K562 (cell line): ENCODE measurements at regions not wholly inside any gene's neighbourhood (a gene's known extent, or its start where the extent isn't known, plus 50 kb on each side); places are given as distances from the start of the nearest gene placed in this dataset.

ENCODE experiments used
- NFIC ChIP-seq: fragments of 450-650 bp; IDR thresholded peaks from 2 replicates; pipeline ENCODE4 v1.6.1; 2017; ENCODE audit warnings: mild to moderate bottlenecking, inconsistent platforms
- STAG1 ChIP-seq: sonication (generic); formaldehyde crosslinking; IDR thresholded peaks from 2 replicates; pipeline ENCODE4 v1.5.0; 2020; ENCODE audit warnings: missing genetic modification reagents, borderline replicate concordance
- SUPT5H ChIP-seq: fragments of 450-650 bp; IDR thresholded peaks from 2 replicates; pipeline ENCODE4 v1.6.1; 2016
- TF ChIP-seq, protein P1 (sequence below): fragments of 200-600 bp; sonication (generic); IDR thresholded peaks from one replicate; pipeline ENCODE4 v1.6.1; 2012; ENCODE audit warnings: mild to moderate bottlenecking, low read depth, low read length, inconsistent platforms
- TF ChIP-seq, protein P2 (sequence below): fragments of 450-650 bp; formaldehyde crosslinking; IDR thresholded peaks from 2 replicates; pipeline ENCODE4 v1.4.0; 2020; ENCODE audit warnings: mild to moderate bottlenecking, mixed read lengths
- TF ChIP-seq, protein P3 (sequence below): fragments of 250-450 bp; sonication (Bioruptor Pico); IDR thresholded peaks from 2 replicates; pipeline ENCODE4 v1.4.0; 2020; ENCODE audit warnings: mild to moderate bottlenecking, moderate library complexity, borderline replicate concordance

DNA sequence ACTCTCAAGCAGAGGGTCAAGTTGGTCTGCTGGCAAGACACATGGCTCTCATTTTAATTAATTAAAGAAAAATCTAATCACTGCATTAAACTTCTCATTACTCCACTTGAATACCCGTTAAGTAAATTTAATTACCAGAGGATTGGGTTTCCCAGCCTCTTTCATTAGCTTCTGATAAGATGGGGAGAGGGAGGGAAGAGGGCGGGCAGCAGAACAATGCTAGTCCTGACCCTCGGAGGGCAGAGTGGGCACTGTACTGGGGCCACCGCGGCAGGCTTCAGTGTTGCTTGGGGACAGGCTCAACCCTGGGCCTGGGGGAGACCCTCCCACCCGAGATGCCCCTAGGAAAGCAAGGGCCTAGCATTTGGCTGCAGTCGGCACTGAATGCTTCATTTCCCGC, 55.6 kb upstream of the LINGO1 start (continued):
- TF ChIP-seq, protein P1, sequence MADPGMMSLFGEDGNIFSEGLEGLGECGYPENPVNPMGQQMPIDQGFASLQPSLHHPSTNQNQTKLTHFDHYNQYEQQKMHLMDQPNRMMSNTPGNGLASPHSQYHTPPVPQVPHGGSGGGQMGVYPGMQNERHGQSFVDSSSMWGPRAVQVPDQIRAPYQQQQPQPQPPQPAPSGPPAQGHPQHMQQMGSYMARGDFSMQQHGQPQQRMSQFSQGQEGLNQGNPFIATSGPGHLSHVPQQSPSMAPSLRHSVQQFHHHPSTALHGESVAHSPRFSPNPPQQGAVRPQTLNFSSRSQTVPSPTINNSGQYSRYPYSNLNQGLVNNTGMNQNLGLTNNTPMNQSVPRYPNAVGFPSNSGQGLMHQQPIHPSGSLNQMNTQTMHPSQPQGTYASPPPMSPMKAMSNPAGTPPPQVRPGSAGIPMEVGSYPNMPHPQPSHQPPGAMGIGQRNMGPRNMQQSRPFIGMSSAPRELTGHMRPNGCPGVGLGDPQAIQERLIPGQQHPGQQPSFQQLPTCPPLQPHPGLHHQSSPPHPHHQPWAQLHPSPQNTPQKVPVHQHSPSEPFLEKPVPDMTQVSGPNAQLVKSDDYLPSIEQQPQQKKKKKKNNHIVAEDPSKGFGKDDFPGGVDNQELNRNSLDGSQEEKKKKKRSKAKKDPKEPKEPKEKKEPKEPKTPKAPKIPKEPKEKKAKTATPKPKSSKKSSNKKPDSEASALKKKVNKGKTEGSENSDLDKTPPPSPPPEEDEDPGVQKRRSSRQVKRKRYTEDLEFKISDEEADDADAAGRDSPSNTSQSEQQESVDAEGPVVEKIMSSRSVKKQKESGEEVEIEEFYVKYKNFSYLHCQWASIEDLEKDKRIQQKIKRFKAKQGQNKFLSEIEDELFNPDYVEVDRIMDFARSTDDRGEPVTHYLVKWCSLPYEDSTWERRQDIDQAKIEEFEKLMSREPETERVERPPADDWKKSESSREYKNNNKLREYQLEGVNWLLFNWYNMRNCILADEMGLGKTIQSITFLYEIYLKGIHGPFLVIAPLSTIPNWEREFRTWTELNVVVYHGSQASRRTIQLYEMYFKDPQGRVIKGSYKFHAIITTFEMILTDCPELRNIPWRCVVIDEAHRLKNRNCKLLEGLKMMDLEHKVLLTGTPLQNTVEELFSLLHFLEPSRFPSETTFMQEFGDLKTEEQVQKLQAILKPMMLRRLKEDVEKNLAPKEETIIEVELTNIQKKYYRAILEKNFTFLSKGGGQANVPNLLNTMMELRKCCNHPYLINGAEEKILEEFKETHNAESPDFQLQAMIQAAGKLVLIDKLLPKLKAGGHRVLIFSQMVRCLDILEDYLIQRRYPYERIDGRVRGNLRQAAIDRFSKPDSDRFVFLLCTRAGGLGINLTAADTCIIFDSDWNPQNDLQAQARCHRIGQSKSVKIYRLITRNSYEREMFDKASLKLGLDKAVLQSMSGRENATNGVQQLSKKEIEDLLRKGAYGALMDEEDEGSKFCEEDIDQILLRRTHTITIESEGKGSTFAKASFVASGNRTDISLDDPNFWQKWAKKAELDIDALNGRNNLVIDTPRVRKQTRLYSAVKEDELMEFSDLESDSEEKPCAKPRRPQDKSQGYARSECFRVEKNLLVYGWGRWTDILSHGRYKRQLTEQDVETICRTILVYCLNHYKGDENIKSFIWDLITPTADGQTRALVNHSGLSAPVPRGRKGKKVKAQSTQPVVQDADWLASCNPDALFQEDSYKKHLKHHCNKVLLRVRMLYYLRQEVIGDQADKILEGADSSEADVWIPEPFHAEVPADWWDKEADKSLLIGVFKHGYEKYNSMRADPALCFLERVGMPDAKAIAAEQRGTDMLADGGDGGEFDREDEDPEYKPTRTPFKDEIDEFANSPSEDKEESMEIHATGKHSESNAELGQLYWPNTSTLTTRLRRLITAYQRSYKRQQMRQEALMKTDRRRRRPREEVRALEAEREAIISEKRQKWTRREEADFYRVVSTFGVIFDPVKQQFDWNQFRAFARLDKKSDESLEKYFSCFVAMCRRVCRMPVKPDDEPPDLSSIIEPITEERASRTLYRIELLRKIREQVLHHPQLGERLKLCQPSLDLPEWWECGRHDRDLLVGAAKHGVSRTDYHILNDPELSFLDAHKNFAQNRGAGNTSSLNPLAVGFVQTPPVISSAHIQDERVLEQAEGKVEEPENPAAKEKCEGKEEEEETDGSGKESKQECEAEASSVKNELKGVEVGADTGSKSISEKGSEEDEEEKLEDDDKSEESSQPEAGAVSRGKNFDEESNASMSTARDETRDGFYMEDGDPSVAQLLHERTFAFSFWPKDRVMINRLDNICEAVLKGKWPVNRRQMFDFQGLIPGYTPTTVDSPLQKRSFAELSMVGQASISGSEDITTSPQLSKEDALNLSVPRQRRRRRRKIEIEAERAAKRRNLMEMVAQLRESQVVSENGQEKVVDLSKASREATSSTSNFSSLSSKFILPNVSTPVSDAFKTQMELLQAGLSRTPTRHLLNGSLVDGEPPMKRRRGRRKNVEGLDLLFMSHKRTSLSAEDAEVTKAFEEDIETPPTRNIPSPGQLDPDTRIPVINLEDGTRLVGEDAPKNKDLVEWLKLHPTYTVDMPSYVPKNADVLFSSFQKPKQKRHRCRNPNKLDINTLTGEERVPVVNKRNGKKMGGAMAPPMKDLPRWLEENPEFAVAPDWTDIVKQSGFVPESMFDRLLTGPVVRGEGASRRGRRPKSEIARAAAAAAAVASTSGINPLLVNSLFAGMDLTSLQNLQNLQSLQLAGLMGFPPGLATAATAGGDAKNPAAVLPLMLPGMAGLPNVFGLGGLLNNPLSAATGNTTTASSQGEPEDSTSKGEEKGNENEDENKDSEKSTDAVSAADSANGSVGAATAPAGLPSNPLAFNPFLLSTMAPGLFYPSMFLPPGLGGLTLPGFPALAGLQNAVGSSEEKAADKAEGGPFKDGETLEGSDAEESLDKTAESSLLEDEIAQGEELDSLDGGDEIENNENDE, result no peak
- TF ChIP-seq, protein P2, sequence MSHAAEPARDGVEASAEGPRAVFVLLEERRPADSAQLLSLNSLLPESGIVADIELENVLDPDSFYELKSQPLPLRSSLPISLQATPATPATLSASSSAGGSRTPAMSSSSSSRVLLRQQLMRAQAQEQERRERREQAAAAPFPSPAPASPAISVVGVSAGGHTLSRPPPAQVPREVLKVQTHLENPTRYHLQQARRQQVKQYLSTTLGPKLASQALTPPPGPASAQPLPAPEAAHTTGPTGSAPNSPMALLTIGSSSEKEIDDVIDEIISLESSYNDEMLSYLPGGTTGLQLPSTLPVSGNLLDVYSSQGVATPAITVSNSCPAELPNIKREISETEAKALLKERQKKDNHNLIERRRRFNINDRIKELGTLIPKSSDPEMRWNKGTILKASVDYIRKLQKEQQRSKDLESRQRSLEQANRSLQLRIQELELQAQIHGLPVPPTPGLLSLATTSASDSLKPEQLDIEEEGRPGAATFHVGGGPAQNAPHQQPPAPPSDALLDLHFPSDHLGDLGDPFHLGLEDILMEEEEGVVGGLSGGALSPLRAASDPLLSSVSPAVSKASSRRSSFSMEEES (CRISPR knock-in tag), result no peak
- TF ChIP-seq, protein P3, sequence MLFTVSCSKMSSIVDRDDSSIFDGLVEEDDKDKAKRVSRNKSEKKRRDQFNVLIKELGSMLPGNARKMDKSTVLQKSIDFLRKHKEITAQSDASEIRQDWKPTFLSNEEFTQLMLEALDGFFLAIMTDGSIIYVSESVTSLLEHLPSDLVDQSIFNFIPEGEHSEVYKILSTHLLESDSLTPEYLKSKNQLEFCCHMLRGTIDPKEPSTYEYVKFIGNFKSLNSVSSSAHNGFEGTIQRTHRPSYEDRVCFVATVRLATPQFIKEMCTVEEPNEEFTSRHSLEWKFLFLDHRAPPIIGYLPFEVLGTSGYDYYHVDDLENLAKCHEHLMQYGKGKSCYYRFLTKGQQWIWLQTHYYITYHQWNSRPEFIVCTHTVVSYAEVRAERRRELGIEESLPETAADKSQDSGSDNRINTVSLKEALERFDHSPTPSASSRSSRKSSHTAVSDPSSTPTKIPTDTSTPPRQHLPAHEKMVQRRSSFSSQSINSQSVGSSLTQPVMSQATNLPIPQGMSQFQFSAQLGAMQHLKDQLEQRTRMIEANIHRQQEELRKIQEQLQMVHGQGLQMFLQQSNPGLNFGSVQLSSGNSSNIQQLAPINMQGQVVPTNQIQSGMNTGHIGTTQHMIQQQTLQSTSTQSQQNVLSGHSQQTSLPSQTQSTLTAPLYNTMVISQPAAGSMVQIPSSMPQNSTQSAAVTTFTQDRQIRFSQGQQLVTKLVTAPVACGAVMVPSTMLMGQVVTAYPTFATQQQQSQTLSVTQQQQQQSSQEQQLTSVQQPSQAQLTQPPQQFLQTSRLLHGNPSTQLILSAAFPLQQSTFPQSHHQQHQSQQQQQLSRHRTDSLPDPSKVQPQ, result no peak
- TF ChIP-seq SUPT5H (no peak), STAG1 (CRISPR knock-in tag) (no peak), NFIC (no peak)
